ENCODE measurements at regions not wholly inside any gene's neighbourhood (a gene's known extent, or its start where the extent isn't known, plus 50 kb on each side); places are given as distances from the start of the nearest gene placed in this dataset.

- TF ChIP-seq CTCF (IDR thresholded peaks at IDR 0.05; ENCODE audit: borderline replicate concordance, extremely low read depth, low read length, poor library complexity, severe bottlenecking) (no peak), EZH2 (IDR thresholded peaks at IDR 0.05; ENCODE audit: borderline replicate concordance, low read depth, low read length, severe bottlenecking) (no peak)
Observed at GRCh38 chr1:118484893-118485292, 299.9 kb upstream of the SPAG17 start.

Data from DND-41 (cell line).